GM19025 (cell line): ENCODE measurements at regions not wholly inside any gene's neighbourhood (a gene's known extent, or its start where the extent isn't known, plus 50 kb on each side); places are given as distances from the start of the nearest gene placed in this dataset.
"Not testable (repeated sequence)": the region's sequence is repeated elsewhere in the genome, so short reads cannot be mapped to it uniquely, and the experiment has no call there.

Source experiments
- ATAC-seq: cut with Tn5 transposase; IDR thresholded peaks from one replicate; pipeline ENCODE4 v1.9.1; 2021; ENCODE audit warnings: mild to moderate bottlenecking, low read depth, moderate library complexity; ENCODE audit not compliant: unreplicated experiment

GRCh38 chr5:39547553-39548154 is 122.9 kb upstream of the DAB2 start:
- no peak for ATAC-seq

GRCh38 chr5:39544941-39545340 is 120.2 kb upstream of the DAB2 start:
- no peak for ATAC-seq

- no peak for ATAC-seq
Observed at GRCh38 chr5:39543335-39543734, 118.6 kb upstream of the DAB2 start.

- ATAC-seq, result no peak
Observed at GRCh38 chr5:39542511-39543285, 117.9 kb upstream of the DAB2 start.

GRCh38 chr5:39541920-39542319 is 117.1 kb upstream of the DAB2 start:
- no peak for ATAC-seq

GRCh38 chr5:39539470-39539869 is 114.7 kb upstream of the DAB2 start:
- ATAC-seq, result no peak

- ATAC-seq, result no peak
Observed at GRCh38 chr5:39534690-39535089, 109.9 kb upstream of the DAB2 start.

GRCh38 chr5:39533749-39534148 is 109.0 kb upstream of the DAB2 start:
- no peak for ATAC-seq

- ATAC-seq, result no peak
Observed at GRCh38 chr5:39532511-39532910, 107.7 kb upstream of the DAB2 start.

GRCh38 chr5:39531306-39531705 is 106.5 kb upstream of the DAB2 start:
- no peak for ATAC-seq

GRCh38 chr5:39526914-39527477 is 102.2 kb upstream of the DAB2 start:
- no peak for ATAC-seq

- not testable (repeated sequence) for ATAC-seq
Observed at GRCh38 chr5:39525781-39526180, 101.0 kb upstream of the DAB2 start.

- ATAC-seq, result no peak
Observed at GRCh38 chr5:39525271-39525670, 100.5 kb upstream of the DAB2 start.

- ATAC-seq, result no peak
Observed at GRCh38 chr5:39523821-39524220, 99.0 kb upstream of the DAB2 start.

- ATAC-seq, result no peak
Observed at GRCh38 chr5:39521940-39522590, 97.3 kb upstream of the DAB2 start.

GRCh38 chr5:39521098-39521860 is 96.5 kb upstream of the DAB2 start:
- no peak for ATAC-seq

GRCh38 chr5:39520232-39520572 is 95.4 kb upstream of the DAB2 start:
- no peak for ATAC-seq

- ATAC-seq, result no peak
Observed at GRCh38 chr5:39519566-39520231, 94.9 kb upstream of the DAB2 start.

GRCh38 chr5:39519079-39519478 is 94.3 kb upstream of the DAB2 start:
- no peak for ATAC-seq

GRCh38 chr5:39518516-39518915 is 93.7 kb upstream of the DAB2 start:
- ATAC-seq, result no peak
